Thoracic aorta (tissue), 2 donors: ENCODE measurements at regions not wholly inside any gene's neighbourhood (a gene's known extent, or its start where the extent isn't known, plus 50 kb on each side); places are given as distances from the start of the nearest gene placed in this dataset.

Experiments used
- ATAC-seq: fragments of 150-250 bp; one replicate; pipeline ENCODE4 v1.8.0; 2017; ENCODE audit warnings: low read depth; ENCODE audit not compliant: insufficient number of reproducible peaks, low FRiP score
- DNase-seq: peaks from one replicate; pipeline ENCODE4 v3.0.0-alpha.2; 2020; ENCODE audit warnings: low spot score
- H3K27ac ChIP-seq, 2 donors: fragments of 200-600 bp; sonication (generic); 1 replicate in 1 of 2; 2 replicates in 1 of 2; pipeline ENCODE4 v1.5.1; 2016; ENCODE audit warnings: mild to moderate bottlenecking in 2 of 2, moderate library complexity in 2 of 2
- H3K27me3 ChIP-seq: fragments of 200-600 bp; sonication (generic); replicated peaks from 2 replicates; pipeline ENCODE4 v1.6.0; 2016; ENCODE audit warnings: mild to moderate bottlenecking; ENCODE audit not compliant: insufficient read depth
- H3K36me3 ChIP-seq: fragments of 200-600 bp; sonication (generic); one replicate; pipeline ENCODE4 v1.5.1; 2016
- H3K4me1 ChIP-seq, 2 donors: fragments of 200-600 bp; sonication (generic); 1 replicate in 1 of 2; 2 replicates in 1 of 2; pipeline versions ENCODE4 v1.5.1 to v1.6.0; 2016; ENCODE audit warnings: low read depth in 2 of 2, mild to moderate bottlenecking in 1 of 2; ENCODE audit not compliant: control insufficient read depth in 1 of 2
- H3K4me3 ChIP-seq: fragments of 200-600 bp; sonication (generic); 2 replicates; pipeline ENCODE4 v1.5.1; 2016; ENCODE audit warnings: mild to moderate bottlenecking
- H3K9me3 ChIP-seq: fragments of 200-600 bp; sonication (generic); 2 replicates; pipeline ENCODE4 v1.5.1; 2016
- TF ChIP-seq, protein P1 (sequence below): fragments of 200-600 bp; sonication (generic); IDR thresholded peaks from one replicate; pipeline ENCODE4 v1.5.1; 2019; ENCODE audit warnings: antibody characterized with exemption

DNA sequence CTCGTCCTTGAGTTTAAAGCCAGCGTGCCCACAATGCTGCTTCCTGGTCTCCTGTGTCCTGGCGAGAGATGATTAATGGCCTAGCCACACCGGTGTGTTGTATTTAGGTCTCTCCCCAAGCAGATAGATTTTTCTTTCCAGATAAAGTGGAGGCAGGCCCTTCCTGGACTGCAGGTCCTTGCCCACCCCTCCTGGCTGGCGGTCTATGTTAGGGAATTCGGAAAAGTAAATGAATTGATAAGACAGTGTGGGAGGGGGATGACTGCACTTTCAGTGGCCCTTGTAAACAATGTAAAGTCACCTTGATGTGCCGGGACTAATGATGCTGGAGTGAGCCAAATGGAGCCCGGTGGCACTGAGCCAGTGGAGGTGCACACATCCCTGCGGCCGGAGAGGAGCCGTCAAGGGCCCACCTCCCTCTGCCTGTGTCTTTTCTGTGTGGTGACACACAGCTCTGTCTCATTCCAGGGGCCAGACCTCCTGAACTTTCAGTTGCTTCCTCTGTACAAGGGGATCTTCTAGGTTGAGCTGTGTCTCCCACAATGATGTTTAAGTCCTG, 70.6 kb upstream of the ESRRB start:
- ATAC-seq (no peak), DNase-seq (no peak)
- Histone ChIP-seq H3K4me3 (no peak overlapping the region), H3K9me3 (no peaks in the 10 kb centered on the region), H3K36me3 (no peaks in the 10 kb centered on the region), H3K27me3 (no peaks in the 10 kb centered on the region), H3K27ac (no peak overlapping the region), H3K4me1 (peaks cover 0 to 8% of the 10 kb centered on the region in 2 donors)
- TF ChIP-seq, protein P1, sequence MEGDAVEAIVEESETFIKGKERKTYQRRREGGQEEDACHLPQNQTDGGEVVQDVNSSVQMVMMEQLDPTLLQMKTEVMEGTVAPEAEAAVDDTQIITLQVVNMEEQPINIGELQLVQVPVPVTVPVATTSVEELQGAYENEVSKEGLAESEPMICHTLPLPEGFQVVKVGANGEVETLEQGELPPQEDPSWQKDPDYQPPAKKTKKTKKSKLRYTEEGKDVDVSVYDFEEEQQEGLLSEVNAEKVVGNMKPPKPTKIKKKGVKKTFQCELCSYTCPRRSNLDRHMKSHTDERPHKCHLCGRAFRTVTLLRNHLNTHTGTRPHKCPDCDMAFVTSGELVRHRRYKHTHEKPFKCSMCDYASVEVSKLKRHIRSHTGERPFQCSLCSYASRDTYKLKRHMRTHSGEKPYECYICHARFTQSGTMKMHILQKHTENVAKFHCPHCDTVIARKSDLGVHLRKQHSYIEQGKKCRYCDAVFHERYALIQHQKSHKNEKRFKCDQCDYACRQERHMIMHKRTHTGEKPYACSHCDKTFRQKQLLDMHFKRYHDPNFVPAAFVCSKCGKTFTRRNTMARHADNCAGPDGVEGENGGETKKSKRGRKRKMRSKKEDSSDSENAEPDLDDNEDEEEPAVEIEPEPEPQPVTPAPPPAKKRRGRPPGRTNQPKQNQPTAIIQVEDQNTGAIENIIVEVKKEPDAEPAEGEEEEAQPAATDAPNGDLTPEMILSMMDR, result no peak

DNA sequence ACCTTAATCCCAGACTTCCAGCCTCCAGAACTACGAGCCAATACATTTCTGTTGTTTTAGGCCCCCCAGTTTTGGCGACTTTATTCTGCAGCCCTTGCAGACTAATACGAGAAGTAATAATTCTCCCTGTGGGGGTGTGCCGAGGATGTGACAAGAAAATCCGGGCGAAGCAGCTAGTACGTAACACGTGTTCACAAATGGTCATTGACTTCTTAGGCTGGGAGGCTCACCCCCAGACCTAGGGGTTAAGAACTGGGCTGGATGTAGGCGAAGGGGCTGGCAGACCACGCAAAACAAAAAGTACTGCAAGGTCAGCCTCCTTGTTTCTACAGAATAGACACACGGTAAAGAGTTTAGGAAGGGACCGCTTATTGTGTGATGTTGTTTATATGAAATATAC, 69.8 kb upstream of the ESRRB start:
- Histone ChIP-seq H3K36me3 (no peaks in the 10 kb centered on the region), H3K27me3 (no peaks in the 10 kb centered on the region), H3K4me3 (no peak overlapping the region), H3K9me3 (no peaks in the 10 kb centered on the region), H3K4me1 (peaks cover 0 to 10% of the 10 kb centered on the region in 2 donors), H3K27ac (no peak overlapping the region)
- ATAC-seq (no peak), DNase-seq (no peak)
- TF ChIP-seq, protein P1, result no peak

- Histone ChIP-seq H3K27me3 (no peaks in the 10 kb centered on the region), H3K4me1 (peaks cover 0 to 10% of the 10 kb centered on the region in 2 donors), H3K4me3 (no peak overlapping the region), H3K36me3 (no peaks in the 10 kb centered on the region), H3K9me3 (no peaks in the 10 kb centered on the region), H3K27ac (no peak overlapping the region)
- TF ChIP-seq, protein P1, result no peak
- no peak for DNase-seq
- ATAC-seq, result no peak
Measured at GRCh38 chr14:76307786-76308780, 67.9 kb upstream of the ESRRB start.

- Histone ChIP-seq H3K9me3 (no peaks in the 10 kb centered on the region), H3K4me3 (no peak overlapping the region), H3K4me1 (peaks cover 0 to 10% of the 10 kb centered on the region in 2 donors), H3K27ac (no peak overlapping the region), H3K36me3 (no peaks in the 10 kb centered on the region), H3K27me3 (no peaks in the 10 kb centered on the region)
- TF ChIP-seq, protein P1, result no peak
- DNase-seq (no peak), ATAC-seq (no peak)
Measured at GRCh38 chr14:76309572-76310162, 66.3 kb upstream of the ESRRB start.
